ENCODE measurements at regions not wholly inside any gene's neighbourhood (a gene's known extent, or its start where the extent isn't known, plus 50 kb on each side); places are given as distances from the start of the nearest gene placed in this dataset.

- TF ChIP-seq EZH2 (IDR thresholded peaks at IDR 0.05) (no peak), REST (IDR thresholded peaks at IDR 0.05; ENCODE audit: low read depth) (no peak), ZNF274 (IDR thresholded peaks at IDR 0.05; ENCODE audit: low read depth, low read length) (no peak), CTCF (IDR thresholded peaks at IDR 0.05 in 2 of 3, conservative IDR thresholded peaks at IDR 0.05 in 1 of 3; ENCODE audit: borderline replicate concordance in 1 of 3, insufficient read depth in 1 of 3, low read depth in 2 of 3, low read length in 2 of 3) (no peak), POLR2A (IDR thresholded peaks at IDR 0.05; ENCODE audit: borderline replicate concordance, extremely low read depth, insufficient read depth, insufficient read length) (no peak)
Measured at GRCh38 chrX:42664680-42665079, 113.3 kb downstream of the PPP1R2C start.
